Natural killer cell (primary cell): ENCODE measurements at regions not wholly inside any gene's neighbourhood (a gene's known extent, or its start where the extent isn't known, plus 50 kb on each side); places are given as distances from the start of the nearest gene placed in this dataset.

Source experiments
- ATAC-seq, 3 donors: fragments of 150-1000 bp in 2 of 3; fragments of 200-7000 bp in 1 of 3; cut with Tn5 transposase; 1 replicate in 1 of 3; 2 replicates in 2 of 3; pipeline ENCODE4 v1.10.0; 2021; ENCODE audit warnings: mild to moderate bottlenecking in 2 of 3, moderate library complexity in 2 of 3
- DNase-seq, 2 donors: peaks; one replicate each; pipeline versions ENCODE4 v3.0.0 to v3.0.0-alpha.2; 2013 to 2021; ENCODE audit warnings: mixed read lengths in 1 of 2
- H3K27ac ChIP-seq: one replicate; pipeline ENCODE4 v1.5.1; 2013; ENCODE audit warnings: mild to moderate bottlenecking, low read length
- H3K27me3 ChIP-seq: one replicate; pipeline ENCODE4 v1.6.1; 2013; ENCODE audit warnings: low read length; ENCODE audit not compliant: control insufficient read depth, insufficient read depth
- H3K36me3 ChIP-seq: one replicate; pipeline ENCODE4 v1.6.1; 2013; ENCODE audit warnings: low read length; ENCODE audit not compliant: control insufficient read depth, insufficient read depth
- H3K4me1 ChIP-seq: one replicate; pipeline ENCODE4 v1.6.1; 2013; ENCODE audit warnings: low read length; ENCODE audit not compliant: control insufficient read depth, insufficient read depth
- H3K4me3 ChIP-seq: one replicate; pipeline ENCODE4 v1.5.1; 2013; ENCODE audit warnings: low read length
- H3K9me3 ChIP-seq: one replicate; pipeline ENCODE4 v1.6.1; 2013; ENCODE audit warnings: low read length; ENCODE audit not compliant: control insufficient read depth, insufficient read depth
- H3K27ac Mint-ChIP-seq, 2 donors: one replicate each; pipeline ENCODE4 v1.8.0; 2022; ENCODE audit warnings: mild to moderate bottlenecking in 2 of 2, mixed read lengths in 2 of 2, moderate library complexity in 1 of 2
- H3K27me3 Mint-ChIP-seq, 2 donors: one replicate each; pipeline ENCODE4 v1.8.0; 2022; ENCODE audit warnings: low read depth in 2 of 2, mixed read lengths in 2 of 2
- H3K36me3 Mint-ChIP-seq: one replicate; pipeline ENCODE4 v1.8.0; 2022; ENCODE audit warnings: mixed read lengths
- H3K4me1 Mint-ChIP-seq, 2 donors: one replicate each; pipeline ENCODE4 v1.8.0; 2022; ENCODE audit warnings: mixed read lengths in 2 of 2
- H3K4me3 Mint-ChIP-seq: one replicate; pipeline ENCODE4 v1.8.0; 2022; ENCODE audit warnings: mild to moderate bottlenecking, moderate library complexity, mixed read lengths
- H3K9me3 Mint-ChIP-seq, 2 donors: one replicate each; pipeline ENCODE4 v1.8.0; 2022; ENCODE audit warnings: mixed read lengths in 2 of 2
- CTCF ChIP-seq: fragments of 200-600 bp; IDR thresholded peaks from one replicate; pipeline ENCODE4 v1.8.0; 2022; ENCODE audit warnings: antibody characterized with exemption
- WGBS: methylation state at CpG from one replicate; pipeline ENCODE4 v1.1.7; 2013; ENCODE audit warnings: missing lambda C conversion rate; ENCODE audit not compliant: insufficient coverage; 5-methylcytosine and 5-hydroxymethylcytosine counted together
- intact Hi-C: fragments of 100-400 bp; cut with micrococcal nuclease; formaldehyde crosslinking; loops from one replicate; pipeline ENCODE4 v1.14.2; 2022

GRCh38 chr4:125522992-125523391, 208.2 kb downstream of the FAT4 start:
- no peak for TF ChIP-seq CTCF
- peaks cover 0 to 12% of the 10 kb centered on the region in 2 donors for H3K27me3 Mint-ChIP-seq

GRCh38 chr4:125526420-125526819, 211.7 kb downstream of the FAT4 start:
- ATAC-seq = no peak
- Mint-ChIP-seq H3K9me3 (no peaks in the 10 kb centered on the region), H3K36me3 (no peaks in the 10 kb centered on the region), H3K27me3 (peaks cover 0 to 5% of the 10 kb centered on the region in 2 donors), H3K27ac (no peak overlapping the region), H3K4me3 (no peak overlapping the region), H3K4me1 (peaks cover 0 to 7% of the 10 kb centered on the region in 2 donors)
- intact Hi-C loops = no loop called here
- DNase-seq = no peak
- Histone ChIP-seq H3K9me3 (no peaks in the 10 kb centered on the region), H3K27me3 (no peaks in the 10 kb centered on the region), H3K4me1 (no peaks in the 10 kb centered on the region), H3K27ac (no peak overlapping the region), H3K36me3 (no peaks in the 10 kb centered on the region), H3K4me3 (no peak overlapping the region)
- TF ChIP-seq CTCF = no peak
- WGBS = 89% methylated on average over 2 of the region's 2 CpGs

More at GRCh38 chr4:125522992-125523391, 208.2 kb downstream of the FAT4 start:
- Mint-ChIP-seq H3K4me1 (peaks cover 0 to 5% of the 10 kb centered on the region in 2 donors), H3K4me3 (no peak overlapping the region), H3K9me3 (no peaks in the 10 kb centered on the region), H3K36me3 (no peaks in the 10 kb centered on the region), H3K27ac (no peak overlapping the region)
- Histone ChIP-seq H3K9me3 (no peaks in the 10 kb centered on the region), H3K27ac (no peak overlapping the region), H3K36me3 (no peaks in the 10 kb centered on the region), H3K27me3 (no peaks in the 10 kb centered on the region), H3K4me1 (no peaks in the 10 kb centered on the region), H3K4me3 (no peak overlapping the region)
- intact Hi-C loops = no loop called here
- WGBS = 91% methylated on average over 8 of the region's 10 CpGs
- DNase-seq (no peak), ATAC-seq (no peak)

GRCh38 chr4:125527681-125528080, 212.9 kb downstream of the FAT4 start:
- peaks cover 0 to 5% of the 10 kb centered on the region in 2 donors for H3K27me3 Mint-ChIP-seq
- no peaks in the 10 kb centered on the region for H3K9me3 ChIP-seq
- no peaks in the 10 kb centered on the region for H3K27me3 ChIP-seq
- H3K9me3 Mint-ChIP-seq = no peaks in the 10 kb centered on the region
- DNase-seq (no peak), ATAC-seq (no peak)
- no peak overlapping the region for H3K27ac Mint-ChIP-seq
- H3K4me1 ChIP-seq = no peaks in the 10 kb centered on the region
- intact Hi-C loops = no loop called here
- no peak overlapping the region for H3K27ac ChIP-seq
- H3K4me1 Mint-ChIP-seq = peaks cover 0 to 7% of the 10 kb centered on the region in 2 donors
- no peaks in the 10 kb centered on the region for H3K36me3 Mint-ChIP-seq
- no peaks in the 10 kb centered on the region for H3K36me3 ChIP-seq
- no peak overlapping the region for H3K4me3 ChIP-seq
- WGBS = no CpG with 5 or more reads among the region's 1 CpG
- TF ChIP-seq CTCF = no peak
- H3K4me3 Mint-ChIP-seq = no peak overlapping the region

GRCh38 chr4:125529071-125529470, 214.3 kb downstream of the FAT4 start:
- no peaks in the 10 kb centered on the region for H3K9me3 ChIP-seq
- no peak for DNase-seq
- ATAC-seq = no peak
- H3K27me3 ChIP-seq = no peaks in the 10 kb centered on the region
- H3K9me3 Mint-ChIP-seq = no peaks in the 10 kb centered on the region
- no peak overlapping the region for H3K4me3 Mint-ChIP-seq
- no peak overlapping the region for H3K4me3 ChIP-seq
- H3K27me3 Mint-ChIP-seq = peaks cover 0 to under 1% of the 10 kb centered on the region in 2 donors
- no peak overlapping the region for H3K27ac ChIP-seq
- no peaks in the 10 kb centered on the region for H3K36me3 ChIP-seq
- WGBS = 97% methylated on average over 2 of the region's 2 CpGs
- intact Hi-C loops = no loop called here
- H3K4me1 Mint-ChIP-seq = peaks cover 0 to 7% of the 10 kb centered on the region in 2 donors
- no peak for TF ChIP-seq CTCF
- no peaks in the 10 kb centered on the region for H3K4me1 ChIP-seq
- H3K27ac Mint-ChIP-seq = no peak overlapping the region
- no peaks in the 10 kb centered on the region for H3K36me3 Mint-ChIP-seq
